Skeletal muscle cell (primary cell): ENCODE measurements at regions not wholly inside any gene's neighbourhood (a gene's known extent, or its start where the extent isn't known, plus 50 kb on each side); places are given as distances from the start of the nearest gene placed in this dataset.
A peak's percentile ranks its signal among the peaks of the same experiment; 100 is the strongest.

Experiments
- DNase-seq: peaks from one replicate; pipeline ENCODE4 v3.0.0-alpha.2; 2010; ENCODE audit warnings: low read depth
- H3K4me3 ChIP-seq: 2 replicates; pipeline ENCODE4 v1.5.1; 2011; ENCODE audit warnings: low read depth, mild to moderate bottlenecking, control low read depth, low read length, moderate library complexity

GRCh38 chr9:18188971-18189370 is 285.0 kb upstream of the ADAMTSL1 start:
- H3K4me3 ChIP-seq = no peak overlapping the region
- DNase-seq = no peak

- no peak for DNase-seq
- no peak overlapping the region for H3K4me3 ChIP-seq
These were observed 283.9 kb upstream of the ADAMTSL1 start for GRCh38 chr9:18189871-18190670.

GRCh38 chr9:18190671-18191374 is 283.1 kb upstream of the ADAMTSL1 start:
- DNase-seq = no peak
- H3K4me3 ChIP-seq = no peak overlapping the region

- no peak overlapping the region for H3K4me3 ChIP-seq
- DNase-seq = no peak
These were observed 279.6 kb upstream of the ADAMTSL1 start for GRCh38 chr9:18194316-18194715.

GRCh38 chr9:18195223-18195622 is 278.7 kb upstream of the ADAMTSL1 start:
- H3K4me3 ChIP-seq = no peak overlapping the region
- no peak for DNase-seq

- no peak for DNase-seq
- no peak overlapping the region for H3K4me3 ChIP-seq
These were observed 271.0 kb upstream of the ADAMTSL1 start for GRCh38 chr9:18202924-18203323.

GRCh38 chr9:18207735-18208134 is 266.2 kb upstream of the ADAMTSL1 start:
- no peak overlapping the region for H3K4me3 ChIP-seq
- DNase-seq = no peak

GRCh38 chr9:18208166-18209059 is 265.5 kb upstream of the ADAMTSL1 start:
- no peak for DNase-seq
- no peak overlapping the region for H3K4me3 ChIP-seq

GRCh38 chr9:18215626-18216025 is 258.3 kb upstream of the ADAMTSL1 start:
- DNase-seq = no peak

GRCh38 chr9:18216376-18216775 is 257.6 kb upstream of the ADAMTSL1 start:
- H3K4me3 ChIP-seq = no peak overlapping the region
- no peak for DNase-seq

More at GRCh38 chr9:18215626-18216025, 258.3 kb upstream of the ADAMTSL1 start:
- H3K4me3 ChIP-seq = no peak overlapping the region

- no peak overlapping the region for H3K4me3 ChIP-seq
- DNase-seq = no peak
These were observed 245.9 kb upstream of the ADAMTSL1 start for GRCh38 chr9:18228101-18228500.

- H3K4me3 ChIP-seq = no peak overlapping the region
- DNase-seq = no peak
These were observed 243.8 kb upstream of the ADAMTSL1 start for GRCh38 chr9:18229992-18230676.

GRCh38 chr9:18233311-18233710 is 240.6 kb upstream of the ADAMTSL1 start:
- no peak overlapping the region for H3K4me3 ChIP-seq
- DNase-seq = no peak

- no peak overlapping the region for H3K4me3 ChIP-seq
- DNase-seq = no peak
These were observed 240.0 kb upstream of the ADAMTSL1 start for GRCh38 chr9:18233776-18234445.

GRCh38 chr9:18235181-18235908 is 238.6 kb upstream of the ADAMTSL1 start:
- DNase-seq = no peak
- H3K4me3 ChIP-seq = no peak overlapping the region

GRCh38 chr9:18236336-18236735 is 237.6 kb upstream of the ADAMTSL1 start:
- H3K4me3 ChIP-seq = no peak overlapping the region
- DNase-seq = no peak

- no peak for DNase-seq
- no peak overlapping the region for H3K4me3 ChIP-seq
These were observed 236.2 kb upstream of the ADAMTSL1 start for GRCh38 chr9:18237776-18238175.

GRCh38 chr9:18238254-18238653 is 235.7 kb upstream of the ADAMTSL1 start:
- no peak overlapping the region for H3K4me3 ChIP-seq

More at GRCh38 chr9:18238254-18238653, 235.7 kb upstream of the ADAMTSL1 start:
- DNase-seq = peak; percentile 77
